ENCODE measurements at regions not wholly inside any gene's neighbourhood (a gene's known extent, or its start where the extent isn't known, plus 50 kb on each side); places are given as distances from the start of the nearest gene placed in this dataset.
"Not testable (repeated sequence)": the region's sequence is repeated elsewhere in the genome, so short reads cannot be mapped to it uniquely, and the experiment has no call there.

GRCh38 chr2:18301421-18302139, 258.9 kb downstream of the RDH14 start:
- no peak for DNase-seq

DNA sequence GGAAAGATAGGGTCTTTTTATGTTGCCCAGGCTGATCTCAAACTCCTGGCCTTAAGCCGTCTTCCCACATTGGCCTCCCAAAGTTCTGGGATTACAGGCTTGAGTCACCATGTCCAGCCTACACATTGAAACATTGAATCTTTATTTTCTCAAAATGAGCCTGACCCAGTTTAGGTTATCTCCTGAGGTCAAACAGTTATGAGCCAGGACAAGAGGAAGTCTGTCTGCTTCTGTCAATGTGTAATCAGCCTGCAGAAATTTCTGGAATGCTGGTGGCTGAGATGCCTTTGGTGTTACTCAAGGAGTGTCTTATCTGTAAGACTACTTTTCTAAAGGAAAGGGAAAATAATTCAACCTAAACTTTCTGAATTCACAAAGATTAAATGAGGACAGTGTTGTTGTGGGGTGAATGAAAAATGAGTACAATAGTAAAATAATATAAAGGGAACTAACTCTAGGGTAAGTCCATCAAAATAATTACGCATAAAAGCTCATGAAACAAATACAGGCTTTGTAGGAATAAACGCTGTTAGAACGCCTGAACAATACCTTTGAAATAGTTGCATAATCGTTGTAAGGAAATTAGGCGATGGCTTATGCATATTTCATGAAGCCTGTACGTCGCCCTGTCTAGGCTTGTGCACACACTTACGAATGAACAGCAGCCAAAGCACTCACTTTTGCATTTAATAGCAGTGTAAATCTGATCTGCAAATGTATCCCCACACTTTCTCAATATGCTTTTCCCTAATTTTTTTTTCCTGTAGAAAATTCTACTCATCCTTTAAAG, 260.8 kb downstream of the RDH14 start:
- no peak for DNase-seq

GRCh38 chr2:18297534-18298058, 262.9 kb downstream of the RDH14 start:
- no peak for DNase-seq

DNA sequence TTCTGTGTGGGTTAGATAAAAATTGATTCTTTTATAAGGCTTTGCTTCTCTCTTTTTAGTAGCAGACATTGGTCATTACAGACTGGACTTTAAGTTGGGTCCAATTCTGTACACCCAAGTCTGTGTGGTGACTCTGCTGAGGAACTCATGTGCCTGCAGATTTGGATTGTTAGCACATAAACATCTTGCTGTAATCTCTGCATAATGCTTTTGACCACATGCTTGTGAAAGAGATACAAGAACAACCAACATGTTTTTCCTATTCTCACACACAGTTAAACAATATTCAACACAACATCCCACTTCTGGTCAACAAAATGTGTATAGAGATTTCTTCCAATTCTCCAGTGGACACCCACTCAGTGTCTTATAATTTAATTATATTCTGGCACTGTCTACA, 270.1 kb downstream of the RDH14 start:
- no peak for DNase-seq

GRCh38 chr2:18286897-18287296, 273.6 kb downstream of the RDH14 start:
- no peak for DNase-seq

- no peak for DNase-seq
Measured at GRCh38 chr2:18284331-18284730, 276.1 kb downstream of the RDH14 start.

DNA sequence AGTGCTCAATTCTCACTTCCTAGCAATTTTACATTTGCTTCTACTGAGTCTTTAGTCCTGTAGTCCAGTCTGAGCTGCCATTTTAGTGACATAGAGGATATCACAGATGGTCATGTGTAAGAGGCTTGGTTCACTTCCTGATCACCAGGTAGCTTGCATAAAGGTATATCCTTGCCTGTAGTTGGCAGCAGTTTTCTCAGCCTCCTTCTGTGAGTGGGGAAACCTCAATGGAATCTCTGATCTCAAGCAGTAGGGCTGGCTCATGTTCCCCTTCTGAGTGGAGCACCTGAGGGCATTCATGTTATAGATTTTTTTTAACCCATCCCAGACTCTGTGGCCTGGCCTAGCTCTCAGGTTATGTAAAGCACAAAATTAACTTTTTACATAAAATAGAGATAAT, 278.4 kb downstream of the RDH14 start:
- DNase-seq: no peak

DNA sequence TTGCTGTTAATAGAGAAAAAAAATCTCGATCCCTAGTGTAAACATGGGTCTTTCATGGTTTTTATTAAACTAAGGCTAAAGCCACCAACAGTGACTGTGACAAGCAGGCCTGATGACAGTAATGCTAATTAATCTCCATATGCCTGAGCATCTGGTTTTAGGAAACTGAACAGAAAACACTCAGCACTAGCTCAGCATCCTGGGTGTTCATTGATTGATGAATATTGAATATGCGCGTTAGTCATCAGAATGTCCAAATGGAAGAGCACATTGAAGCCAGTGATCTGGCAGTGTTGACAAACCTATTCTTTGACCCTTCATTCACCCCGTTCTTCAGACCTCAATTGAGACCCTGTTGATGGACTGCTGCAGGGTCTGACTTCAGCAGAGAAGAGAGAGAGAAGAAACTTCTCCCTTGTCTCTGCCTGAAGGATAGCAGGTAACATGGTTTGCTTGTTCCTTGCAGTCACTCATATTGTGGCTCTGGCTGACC, 283.8 kb downstream of the RDH14 start:
- no peak for DNase-seq

DNA sequence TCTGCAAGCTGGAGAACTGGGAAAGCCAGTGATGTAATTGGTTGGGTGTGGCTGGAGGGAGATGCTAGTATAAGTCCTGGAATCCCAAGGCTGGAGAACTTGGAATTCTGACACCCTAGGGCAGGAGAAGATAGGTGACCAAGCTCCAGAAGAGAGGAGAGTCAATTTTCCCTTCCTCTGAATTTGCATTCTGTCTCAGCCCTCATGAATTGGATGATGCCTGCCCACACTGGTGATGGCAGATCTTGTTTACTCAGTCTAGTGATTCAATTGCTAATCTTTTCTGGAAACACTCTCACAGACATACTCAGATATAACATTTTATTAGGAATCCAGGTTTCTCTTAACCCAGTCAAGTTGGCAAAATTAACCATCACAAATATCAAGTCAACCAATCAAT, 287.2 kb downstream of the RDH14 start:
- DNase-seq: no peak

- no peak for DNase-seq
Measured at GRCh38 chr2:18272148-18272494, 288.3 kb downstream of the RDH14 start.

DNA sequence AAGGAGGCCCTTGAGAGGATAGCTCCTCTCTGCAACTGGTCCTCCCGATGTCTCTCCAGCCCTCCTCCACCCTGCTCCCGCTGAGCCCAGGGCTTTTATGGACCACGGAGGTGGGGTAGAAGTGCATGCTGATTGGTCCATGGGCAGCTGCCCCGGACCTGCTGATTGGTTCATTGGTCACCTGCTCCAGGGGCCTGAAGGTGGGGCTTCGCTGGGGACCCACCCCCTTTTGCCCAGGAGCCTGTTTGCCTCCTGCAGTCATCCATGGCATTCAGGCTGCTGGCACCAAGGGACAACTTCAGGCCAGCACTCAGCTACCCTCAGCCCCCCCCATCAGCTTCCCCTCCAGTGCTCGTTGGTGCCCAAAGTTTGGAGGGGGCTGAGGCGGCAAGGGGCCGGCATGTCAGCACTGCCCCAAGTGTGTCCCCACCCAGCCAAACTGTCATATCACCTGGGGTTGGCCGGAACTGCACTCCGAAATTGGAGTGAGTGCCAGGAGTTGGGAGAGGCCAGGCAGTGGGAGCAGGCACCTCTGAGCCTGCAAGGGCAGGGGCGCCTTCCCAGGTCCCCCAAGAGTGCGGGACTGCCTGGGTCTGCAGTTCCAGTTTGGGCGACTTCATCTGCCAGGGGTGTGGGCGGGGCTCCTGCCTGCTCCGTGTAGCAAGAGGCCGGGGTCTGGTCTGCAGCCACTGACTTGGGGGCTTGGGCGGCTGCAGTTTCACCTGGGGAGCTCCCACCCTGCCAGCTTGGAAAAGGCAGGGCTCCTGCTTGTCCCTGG, 288.9 kb downstream of the RDH14 start:
- DNase-seq: no peak

GRCh38 chr2:18268400-18268799, 292.1 kb downstream of the RDH14 start:
- no peak for DNase-seq

DNA sequence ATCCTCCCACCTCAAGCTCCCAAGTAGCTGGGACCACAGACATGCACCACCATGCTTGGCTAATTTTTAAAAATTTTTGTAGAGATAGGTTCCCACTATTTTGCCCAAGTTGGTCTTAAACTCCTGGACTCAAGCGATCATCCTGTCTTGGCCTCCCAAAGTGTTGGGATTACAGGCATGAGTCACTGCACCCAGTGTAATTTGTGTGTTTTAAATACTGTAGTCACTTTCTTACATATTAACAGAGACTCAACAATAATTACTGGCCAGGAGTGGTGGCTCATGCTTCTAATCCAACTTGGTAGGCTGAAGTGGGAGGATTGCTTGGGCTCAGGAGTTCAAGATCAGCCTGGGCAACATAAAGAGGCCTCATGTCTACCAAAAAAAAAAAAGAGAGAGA, 293.0 kb downstream of the RDH14 start:
- DNase-seq: no peak

- DNase-seq: not testable (repeated sequence)
Measured at GRCh38 chr2:18266699-18267098, 293.8 kb downstream of the RDH14 start.

DNA sequence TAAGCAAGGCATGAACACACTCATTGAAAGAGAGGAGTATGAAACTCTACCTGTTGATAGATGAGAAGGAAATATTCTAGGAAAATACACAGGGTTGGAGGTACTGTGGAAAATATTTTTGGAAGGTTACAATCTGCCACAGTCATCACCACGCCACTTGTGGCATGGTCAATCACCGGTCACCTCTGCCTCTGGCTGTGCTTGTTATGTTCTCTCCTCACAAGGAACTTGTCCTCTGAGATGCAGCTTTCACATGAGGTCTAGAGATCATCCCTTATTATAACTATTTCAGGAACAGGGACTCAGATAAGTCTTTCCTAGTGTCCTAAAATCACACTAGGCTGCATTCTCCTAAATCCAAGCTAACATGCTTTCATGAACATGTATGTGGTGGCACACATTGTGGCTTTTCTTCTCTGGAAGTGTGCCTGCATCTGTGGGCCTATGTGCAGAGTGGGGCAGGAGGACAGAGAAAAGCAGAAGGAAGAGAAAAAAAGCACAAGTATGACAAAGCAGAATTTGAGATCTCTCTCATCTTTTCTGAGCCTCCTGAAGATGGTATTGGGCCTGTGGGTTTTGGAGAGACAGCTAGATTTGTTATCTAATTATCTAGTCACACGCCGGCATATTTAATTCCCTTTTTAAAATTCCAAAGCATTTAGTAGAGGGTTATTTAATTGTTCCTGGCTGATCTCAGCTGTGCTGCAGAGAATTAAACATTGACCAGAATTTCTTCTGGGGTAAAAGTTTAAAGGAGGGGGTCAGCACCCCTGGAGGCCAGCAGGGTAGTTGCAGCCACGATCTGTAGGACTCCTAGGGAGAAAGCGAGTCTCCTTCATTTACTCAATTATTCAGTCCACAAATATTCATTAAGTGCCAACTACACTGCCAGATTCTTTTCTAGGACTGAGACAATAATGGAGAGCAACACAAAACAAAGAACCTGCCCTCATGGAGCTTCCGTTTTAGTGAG, 294.6 kb downstream of the RDH14 start:
- DNase-seq: no peak

- no peak for DNase-seq
Measured at GRCh38 chr2:18262601-18263000, 297.9 kb downstream of the RDH14 start.

DNA sequence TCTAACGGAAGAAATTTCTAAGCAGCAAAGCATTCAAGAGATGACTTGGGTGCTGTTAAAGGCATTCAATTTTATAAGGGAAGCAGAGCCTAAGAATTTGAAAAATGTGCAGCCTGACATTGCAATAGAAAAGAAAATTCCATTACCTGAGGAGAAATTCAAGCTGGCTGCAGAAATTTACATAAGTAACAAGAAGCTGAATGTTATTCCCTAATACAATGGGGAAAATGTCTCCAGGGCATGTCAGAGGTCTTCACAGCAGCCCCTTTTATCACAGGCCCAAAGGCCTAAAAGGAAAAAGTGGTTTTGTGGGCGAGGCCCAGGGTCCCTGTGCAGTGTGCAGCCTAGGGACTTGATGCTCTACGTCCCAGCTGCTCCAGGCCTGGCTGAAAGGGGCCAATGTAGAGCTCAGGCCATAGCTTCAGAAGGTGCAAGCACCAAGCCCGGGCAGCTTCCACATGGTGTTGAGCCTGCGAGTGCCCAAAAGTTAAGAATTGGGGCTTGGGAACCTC, 306.7 kb downstream of the RDH14 start:
- DNase-seq: no peak

GRCh38 chr2:18251486-18251885, 309.0 kb downstream of the RDH14 start:
- DNase-seq: no peak

GRCh38 chr2:18247282-18248110, 313.0 kb downstream of the RDH14 start:
- DNase-seq: no peak

DNA sequence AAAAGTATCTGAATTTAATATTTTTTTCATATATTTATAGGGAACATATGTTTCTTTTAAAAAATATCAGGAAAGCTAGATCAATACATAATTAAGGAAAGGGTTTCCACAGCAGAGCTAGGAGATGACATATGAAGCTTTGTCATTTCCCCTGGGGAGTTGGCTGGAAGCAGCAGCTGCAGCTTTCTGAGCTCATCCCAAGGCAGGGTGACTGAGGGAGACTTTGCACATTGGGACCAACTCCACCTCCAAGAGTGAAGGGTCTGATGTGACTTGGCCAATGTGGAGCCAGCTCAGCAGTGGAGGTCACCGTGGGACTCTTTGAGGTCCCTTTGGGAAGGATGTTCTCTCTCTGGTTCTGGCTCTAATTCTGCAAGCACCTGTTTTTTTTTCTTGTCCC, 315.1 kb downstream of the RDH14 start:
- DNase-seq: no peak

DNA sequence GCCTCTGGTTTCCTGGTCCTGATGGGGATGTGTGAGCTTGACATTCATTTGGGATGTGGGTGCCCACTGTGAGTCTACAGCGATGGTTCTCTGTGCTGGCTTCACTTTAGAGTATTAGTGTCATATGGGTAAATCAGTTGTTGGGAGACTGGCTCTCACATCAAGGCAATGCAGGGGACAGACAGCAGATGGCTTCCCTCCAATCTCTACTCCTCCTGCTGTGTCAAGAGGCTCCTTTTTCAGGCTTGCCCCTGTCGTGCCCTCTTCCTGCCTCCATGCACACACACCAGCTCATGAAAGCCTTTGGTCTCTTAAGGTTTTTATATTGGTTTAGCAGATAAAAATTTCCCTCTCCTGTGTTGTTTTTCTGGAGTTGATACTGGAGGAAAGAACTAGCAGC, 315.6 kb downstream of the RDH14 start:
- no peak for DNase-seq
